NCI-H146 (cell line): ENCODE measurements at regions not wholly inside any gene's neighbourhood (a gene's known extent, or its start where the extent isn't known, plus 50 kb on each side); places are given as distances from the start of the nearest gene placed in this dataset.

Experiments
- DNase-seq: peaks from one replicate; lab custom pipeline; 2025; lab: John Stamatoyannopoulos, UW

DNA sequence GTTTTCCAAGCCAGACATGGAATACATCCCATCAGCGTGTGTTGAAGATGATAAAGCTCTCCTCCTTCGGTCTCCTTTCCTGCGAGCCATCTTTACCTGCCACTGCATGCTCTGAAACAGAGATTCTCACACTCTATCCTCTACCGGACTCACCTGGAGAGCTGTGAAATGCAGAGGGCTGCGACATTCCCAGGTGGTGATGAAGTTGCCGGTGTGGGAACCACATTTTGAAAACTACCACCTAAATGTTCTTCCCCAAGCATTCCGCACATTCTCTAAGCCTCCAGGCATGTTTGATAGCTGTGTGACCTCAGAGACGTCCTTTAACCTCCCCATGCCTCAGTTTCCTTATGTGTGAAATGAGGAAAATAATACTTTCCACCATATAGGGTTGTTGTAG is 226.2 kb upstream of the RAB6C start:
- DNase-seq: no peak

DNA sequence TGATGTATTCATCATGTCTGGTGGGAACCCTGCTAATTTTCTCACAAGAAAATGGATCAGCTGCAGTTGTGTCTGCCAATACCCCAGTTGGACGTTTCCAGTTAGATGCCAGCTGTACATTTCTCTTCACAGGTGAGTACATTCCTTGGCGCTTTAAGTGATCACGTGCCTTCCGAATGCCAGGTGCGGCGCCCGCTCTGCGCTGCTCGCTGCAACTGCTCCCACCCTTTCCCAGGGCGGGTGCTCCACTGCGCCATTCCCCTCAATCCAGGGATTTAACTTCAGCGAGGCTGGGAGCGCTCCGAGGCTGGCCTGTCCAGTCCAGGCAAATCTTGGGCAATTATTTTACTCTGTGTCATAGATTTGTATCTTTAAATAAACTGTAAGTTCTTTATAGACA is 225.0 kb upstream of the RAB6C start:
- DNase-seq: no peak

DNA sequence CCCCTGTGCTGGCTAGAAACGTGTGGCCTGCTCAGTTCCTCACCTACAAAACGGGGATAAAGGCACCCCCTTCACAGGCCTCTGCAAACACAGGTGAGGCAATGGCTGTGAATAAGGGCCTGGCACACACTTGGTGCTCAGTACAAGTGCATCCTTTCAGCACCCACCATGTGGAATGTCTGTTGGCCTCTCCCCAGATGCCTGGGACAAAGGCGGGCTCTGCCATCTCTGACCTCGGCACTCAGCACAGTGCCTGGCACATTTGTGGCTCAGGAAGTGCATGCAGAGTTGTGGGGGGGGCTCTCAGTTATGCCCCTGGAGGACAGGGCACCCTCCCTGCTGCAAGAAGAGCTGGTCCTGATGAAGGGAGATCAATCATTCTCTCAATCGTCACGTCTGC is 224.6 kb upstream of the RAB6C start:
- no peak for DNase-seq

DNA sequence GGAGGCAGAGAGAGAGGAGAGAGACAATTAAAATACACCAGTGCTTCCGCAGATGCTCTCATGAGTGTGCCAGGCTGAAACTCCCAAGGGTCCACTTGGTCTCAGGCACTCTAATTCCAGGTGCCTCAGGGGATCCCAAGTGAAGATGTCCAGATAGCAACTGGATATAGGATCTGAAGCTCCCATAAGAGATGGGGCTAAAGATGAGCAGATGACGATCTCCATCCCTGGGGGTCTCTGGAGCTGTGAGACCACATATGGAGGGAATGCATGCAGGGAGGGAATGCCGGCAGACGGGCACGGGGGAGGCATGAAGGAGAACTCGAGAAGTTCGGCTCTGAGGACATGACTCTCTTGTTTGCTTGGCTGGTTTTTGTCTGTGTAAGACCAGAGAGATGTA is 223.7 kb upstream of the RAB6C start:
- no peak for DNase-seq

DNA sequence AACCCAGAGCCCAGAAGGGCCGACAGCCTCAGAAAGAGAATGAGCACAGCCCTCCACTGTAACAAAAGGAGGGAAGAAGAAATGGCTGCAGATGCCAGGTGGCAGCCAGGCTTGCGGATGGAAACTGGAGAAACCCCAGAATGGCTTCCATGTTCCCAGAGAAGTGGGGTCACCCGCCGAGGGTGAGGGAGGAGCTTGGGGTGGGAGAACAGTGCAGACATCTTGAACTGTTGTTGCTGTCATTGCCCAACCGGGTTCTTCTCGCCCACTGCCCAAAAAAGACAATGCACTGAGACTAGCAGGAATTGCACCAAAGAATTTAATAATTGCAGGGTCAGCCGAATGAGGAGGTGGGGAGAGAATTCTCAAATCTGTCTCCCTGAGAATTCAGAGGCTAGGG is 223.2 kb upstream of the RAB6C start:
- DNase-seq: no peak

DNA sequence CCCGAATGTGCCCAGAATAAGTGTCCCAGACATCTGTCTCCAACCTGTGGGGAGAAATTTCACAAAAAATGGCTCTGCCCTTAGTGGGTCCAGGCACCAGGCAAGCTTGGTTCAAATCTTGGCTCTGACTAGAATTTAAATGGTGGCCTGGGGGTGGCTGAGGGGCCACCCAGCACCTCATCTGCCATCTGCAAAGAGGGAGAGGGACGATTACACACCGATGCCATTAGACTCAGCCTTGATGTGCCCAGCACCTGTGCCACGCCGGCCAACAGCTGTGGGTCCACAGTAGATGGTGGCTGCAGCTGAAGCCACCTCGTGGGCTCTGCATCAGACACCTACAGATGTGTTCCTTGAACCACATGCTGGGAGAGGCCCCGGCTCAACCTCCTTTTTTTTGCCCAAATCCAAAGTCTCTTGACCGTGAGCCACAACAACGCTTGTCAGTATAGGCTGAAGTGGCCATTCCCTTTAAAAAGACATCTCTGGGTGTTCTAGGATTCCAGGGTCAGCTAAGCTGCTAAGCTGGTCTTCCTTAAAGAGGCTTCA is 222.0 kb upstream of the RAB6C start:
- DNase-seq: no peak

DNA sequence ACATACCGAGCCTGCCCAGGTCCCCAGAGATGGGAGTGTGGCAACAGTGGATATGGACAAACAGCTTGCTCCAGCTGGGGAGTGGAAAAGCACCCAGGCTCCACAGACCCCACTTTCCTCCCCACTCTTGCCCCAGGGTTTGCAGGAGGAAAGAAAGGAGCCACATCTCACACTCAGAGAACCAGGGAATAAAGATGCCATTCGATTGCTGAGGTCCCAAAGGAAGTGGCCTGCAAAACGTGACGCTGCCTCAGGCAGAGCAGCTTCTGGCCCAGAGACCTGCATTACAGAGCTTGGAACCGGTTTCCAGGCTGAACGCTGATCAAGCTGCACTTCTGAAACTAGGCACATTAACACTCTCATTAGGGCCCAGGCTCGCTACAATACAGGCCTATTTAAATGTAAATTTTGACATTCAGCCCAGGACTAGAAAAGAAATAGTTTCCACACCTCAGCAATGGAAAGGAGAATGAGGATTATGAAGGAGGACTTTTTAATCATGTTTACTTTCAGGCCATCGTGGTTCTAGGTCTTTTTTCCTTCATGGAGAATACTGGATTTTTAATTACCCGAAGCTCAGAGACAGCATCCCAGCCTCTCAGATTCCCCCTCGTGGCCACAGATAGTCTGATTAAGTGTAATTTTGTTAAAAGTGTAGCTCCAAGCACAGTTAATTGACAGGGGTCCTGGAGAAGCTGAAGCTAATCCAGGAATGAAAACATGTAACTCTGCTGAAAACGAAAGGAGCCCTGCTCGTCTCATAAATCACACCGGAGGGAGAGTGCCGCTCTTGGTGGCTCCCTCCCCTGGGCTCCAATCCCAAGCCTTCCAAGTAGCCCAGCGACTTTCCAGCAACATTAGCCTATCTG is 221.3 kb upstream of the RAB6C start:
- DNase-seq: no peak

DNA sequence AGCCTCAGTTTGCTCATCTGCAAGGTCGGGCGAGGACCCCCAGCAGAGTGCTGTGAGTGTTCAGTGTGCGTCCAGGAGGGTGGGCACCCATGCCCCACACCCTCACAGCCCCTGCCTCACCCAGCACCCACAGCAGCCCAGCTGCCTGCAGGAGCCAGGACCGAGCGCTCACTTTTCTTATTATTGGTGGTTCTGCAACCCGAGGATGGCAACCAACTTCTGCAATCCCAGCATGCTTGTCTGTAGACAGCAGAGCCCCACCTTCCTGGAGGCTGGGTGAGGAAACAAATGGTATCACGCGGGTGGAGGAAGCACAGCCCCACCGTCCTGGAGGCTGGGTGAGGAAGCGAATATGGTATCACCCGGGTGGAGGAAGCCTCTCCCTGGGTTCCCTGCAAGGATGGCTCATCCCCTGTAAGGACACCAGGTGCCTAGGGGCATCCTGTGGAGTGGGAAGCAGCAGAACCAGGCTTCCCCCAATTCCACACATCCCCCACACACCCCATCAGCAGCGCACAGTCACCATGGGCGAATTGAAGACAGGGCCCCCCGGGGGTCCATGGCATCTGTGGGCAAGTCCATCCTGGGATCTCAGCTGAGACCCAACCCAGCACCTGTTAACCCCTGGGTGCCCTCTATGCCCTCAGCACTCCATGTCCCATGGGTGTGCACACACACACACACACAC is 220.5 kb upstream of the RAB6C start:
- DNase-seq: no peak

DNA sequence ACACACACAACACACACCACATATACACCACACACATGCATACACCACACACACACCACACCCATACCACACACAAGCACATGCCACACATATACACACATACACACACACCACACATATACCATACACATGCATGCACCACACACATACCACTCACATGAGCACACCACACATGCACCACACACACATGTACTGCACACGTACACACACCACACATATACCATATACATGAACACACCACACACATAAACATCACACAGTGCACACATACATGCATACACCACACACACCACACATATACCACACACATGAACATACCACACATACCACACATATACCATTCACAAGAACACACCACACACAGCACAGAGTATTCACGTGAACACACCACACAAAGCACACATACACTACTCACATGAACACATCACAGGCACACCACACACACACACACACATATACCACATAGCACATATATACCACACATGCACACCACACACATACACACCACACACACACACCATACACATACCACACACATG is 219.9 kb upstream of the RAB6C start:
- DNase-seq: no peak

DNA sequence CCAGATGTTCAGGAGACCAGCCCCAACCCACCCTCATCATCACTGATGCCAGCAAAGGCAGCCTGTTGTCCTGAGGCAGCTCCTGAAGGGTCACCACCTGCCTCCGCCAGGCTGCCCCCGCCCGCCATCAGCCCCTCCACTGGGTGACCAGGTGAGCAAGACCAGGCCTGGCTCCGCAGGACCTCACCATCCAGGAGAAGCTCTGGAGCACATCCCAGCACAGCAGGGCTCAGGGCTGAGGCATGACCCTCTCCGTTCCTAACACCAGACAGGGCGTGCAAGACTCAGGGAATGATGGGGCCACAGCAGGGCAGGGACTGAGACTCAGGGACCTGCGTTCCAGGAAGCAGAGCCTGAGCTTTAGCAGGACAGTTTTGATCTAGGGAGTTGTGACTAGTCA is 218.8 kb upstream of the RAB6C start:
- DNase-seq: no peak

DNA sequence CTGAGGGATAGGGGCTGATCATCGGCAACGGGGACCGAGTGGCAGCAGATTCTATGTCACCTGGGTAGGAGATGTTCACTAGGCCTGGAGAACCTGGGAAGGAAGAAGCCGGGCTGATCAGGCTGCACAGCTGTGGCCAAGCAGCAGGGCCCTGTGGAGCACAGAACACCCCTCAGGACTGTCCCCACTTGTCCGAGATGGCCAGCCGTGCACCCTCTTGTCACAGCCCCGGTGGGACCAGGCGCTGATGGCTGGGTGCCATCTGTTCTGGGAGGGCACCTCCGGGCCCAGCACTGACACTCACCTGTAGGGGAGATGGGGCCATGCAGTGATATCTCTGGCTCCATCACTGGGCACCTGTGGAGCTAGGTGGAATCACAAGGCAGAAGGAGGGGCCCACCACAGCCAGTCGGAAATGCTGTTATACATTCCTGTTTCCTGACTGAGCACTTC is 217.9 kb upstream of the RAB6C start:
- DNase-seq: no peak

DNA sequence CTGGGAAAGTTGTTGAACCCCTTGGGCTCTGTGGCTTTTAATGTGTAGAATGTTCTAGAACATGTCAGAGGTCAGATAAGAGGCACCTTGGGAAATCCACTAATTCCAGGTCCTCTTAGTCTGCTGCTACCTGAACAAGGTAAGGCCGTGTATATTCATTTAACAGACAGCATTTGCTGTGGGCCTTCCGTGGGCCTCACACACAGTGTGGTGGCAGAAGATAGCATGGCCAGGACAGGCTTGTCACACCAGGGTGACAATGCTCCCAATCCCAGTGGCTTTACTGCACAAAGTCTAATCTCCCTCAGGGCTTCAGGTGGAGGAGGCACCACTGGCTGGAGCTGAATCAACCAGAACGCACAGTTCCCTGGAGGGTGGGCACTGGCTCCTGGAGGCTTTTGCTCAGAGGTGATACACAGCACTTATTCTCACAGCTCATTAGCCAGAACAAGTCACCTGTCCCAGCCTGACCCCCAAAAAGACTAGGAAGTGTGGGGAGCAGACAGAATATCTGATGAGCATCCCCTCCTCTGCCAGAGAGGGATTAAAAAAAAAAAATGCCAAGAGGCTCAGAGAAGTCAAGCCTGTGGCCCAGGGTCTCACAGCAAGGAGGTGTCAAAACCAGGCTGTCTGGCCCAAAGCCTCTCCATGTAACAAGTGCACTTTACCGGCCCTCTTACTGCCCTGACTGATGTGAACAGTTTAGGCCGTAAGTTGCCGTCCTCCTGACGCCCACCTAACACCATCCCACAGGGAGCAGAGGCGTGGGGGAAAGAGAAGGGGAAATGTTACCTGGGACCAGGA is 216.9 kb upstream of the RAB6C start:
- no peak for DNase-seq

DNA sequence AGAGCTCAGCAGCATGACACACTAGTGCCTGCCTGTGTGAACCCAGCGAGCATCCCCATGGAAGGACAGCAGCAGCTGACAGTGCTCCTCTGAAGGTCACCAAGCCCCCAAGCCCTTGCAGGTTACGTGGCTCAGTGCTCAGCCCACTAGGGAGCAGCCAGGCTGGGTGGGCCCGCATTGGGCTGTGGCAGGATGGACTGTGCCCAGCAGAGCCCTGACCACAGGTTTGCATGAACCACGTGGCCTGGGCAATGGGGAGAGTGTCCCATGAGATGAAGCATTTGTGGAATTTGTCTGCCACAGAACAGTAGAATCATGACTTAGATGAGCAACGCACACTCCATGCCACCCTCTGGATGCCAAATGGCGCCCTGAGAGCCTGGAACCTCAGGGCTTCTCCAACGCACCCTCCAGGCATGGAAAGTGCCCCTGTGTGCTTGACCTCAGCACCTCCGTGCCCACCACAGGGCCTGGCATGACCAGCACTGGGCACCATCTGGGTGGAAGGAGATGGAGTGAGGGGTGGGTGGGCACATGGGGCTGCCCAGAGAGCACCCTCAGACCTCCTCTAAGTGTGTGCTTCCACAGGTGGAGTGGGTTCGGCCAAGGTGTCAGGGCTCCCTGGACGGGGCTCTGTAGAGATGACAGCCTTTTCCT is 216.1 kb upstream of the RAB6C start:
- no peak for DNase-seq

DNA sequence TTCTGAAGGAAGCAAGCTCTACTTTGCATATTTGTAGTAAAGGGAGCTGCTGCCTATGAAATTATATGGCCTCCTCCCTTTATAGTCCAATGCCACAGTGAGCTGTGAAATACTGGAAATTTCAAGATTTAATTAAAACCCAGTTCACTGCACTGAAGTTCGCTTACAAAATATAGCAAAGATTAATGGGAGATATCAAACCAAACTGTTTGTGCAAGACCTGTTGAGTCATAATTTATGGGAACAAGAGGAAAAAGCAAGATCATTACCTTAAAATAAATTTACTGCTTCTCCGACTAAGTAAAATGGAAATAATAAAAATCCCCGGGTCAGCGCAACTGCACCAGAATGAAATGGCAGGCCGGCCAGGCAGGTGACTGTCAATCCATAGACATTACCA is 215.5 kb upstream of the RAB6C start:
- DNase-seq: no peak

DNA sequence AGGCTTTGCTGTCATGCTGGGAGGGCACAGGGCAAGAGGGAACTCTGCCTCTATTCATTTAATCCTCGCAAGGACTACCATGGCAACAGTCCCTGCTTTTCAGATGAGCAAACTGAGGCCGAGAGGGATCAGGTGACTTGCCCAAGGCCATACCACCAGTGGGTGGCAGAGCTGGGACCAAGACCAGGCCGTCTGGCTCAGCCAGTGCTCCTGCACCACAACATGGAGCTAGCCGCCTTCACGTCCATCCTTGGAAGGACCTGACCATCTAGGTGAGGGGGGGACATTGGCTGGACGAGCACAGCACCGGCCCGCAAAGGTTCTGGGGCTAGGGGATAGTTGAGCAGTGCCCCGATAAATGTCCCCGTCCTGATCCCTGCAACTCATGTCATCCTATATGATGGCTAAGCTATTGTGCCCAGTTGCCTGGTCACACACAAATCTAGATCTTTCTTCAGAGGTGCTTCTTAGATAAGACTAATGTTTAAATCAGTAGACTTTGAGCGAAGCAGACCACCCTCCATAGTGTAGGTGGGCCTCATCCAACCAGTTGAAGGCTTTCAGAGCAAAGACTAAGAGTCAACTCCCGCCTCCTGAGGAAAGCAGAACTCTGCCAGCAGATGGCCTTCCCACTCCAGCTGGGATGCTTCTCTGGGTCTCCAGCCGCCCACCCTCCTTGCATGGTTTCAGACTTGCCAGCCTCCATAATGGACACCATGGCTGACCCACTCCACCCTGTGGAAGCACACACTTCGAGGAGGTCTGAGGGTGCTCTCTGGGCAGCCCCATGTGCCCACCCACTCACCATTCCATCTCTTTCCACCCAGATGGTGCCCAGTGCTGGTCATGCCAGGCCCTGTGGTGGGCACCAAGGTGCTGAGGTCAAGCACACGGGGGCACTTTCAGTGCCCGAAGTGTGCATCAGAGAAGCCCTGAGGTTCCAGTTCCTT is 214.8 kb upstream of the RAB6C start:
- no peak for DNase-seq

DNA sequence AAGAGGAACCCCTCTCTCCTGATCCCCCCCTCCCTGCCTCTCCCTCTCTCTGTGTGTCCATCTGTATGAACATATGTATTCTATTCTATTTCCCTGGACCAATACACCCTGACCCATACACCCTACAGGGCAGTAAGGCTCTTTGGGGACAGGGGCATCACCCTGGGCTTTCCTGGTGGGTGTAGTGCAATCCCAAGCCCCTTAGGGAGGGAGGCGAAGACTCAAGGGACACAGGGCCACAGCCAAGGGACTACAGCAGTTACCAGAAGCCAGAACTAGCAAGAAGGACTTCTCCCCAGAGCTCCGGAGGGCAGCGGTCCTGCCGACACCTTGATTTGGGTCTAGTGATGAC is 214.2 kb upstream of the RAB6C start:
- DNase-seq: no peak

DNA sequence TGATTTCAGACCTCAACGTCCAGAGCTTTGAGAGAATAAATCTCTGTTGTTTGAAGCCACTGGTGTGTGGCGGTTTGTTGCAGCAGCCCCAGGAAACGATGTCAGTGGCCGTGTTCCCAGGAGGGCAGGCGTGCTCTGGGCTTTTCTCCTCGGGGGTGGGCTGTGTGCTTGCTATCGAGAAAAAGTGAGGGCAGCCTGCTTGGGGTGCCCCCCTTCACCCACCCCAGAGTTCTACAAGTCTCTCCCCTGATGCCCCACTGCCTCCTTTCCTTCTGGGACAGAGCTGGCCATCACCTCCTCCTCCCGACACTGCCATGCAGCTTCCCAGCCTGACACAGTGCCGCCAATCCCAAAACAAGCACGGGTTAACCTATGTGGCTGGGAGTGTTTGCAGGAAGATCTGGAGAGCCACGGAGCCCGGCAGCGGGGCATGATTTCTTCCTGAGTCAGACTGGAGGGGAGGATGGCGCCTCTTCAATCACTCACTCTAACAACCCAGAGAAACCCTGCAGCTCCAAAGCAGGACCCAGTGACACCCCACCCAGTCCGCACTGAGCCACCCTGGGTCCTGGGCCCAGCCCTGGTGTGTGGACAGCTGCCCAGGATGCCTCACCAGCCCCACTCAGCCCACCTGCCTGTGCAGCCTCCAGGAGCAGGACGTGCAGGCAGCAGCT is 213.7 kb upstream of the RAB6C start:
- DNase-seq: no peak

DNA sequence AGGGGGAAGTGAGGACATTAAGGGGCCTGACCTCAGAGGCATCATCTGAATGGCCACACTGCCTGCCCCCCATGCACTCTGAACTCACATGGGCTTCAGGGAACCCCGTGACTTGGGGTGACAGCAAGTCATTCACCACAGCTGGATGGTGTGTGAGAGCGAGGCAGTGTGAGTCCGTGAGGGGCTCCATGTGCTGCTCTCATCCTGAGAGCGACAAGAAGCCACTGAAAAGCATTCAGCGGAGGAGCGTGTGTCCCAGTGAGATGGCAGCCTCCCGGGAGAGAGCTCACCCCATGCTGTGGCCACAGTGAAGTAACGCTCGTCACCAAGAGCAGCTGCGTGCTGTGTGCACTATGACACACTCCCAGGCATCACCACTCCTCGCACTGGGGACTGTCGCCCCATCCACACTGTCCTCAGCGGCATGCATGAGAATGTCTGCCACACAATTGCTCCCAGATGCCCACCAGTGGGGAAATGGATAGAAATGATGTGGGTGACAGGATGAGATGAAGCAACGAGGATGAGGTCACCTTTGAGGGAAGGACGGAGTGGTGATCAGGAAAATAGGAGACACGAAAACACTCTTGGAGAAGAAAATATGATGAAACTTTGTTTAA is 213.0 kb upstream of the RAB6C start:
- DNase-seq: no peak

DNA sequence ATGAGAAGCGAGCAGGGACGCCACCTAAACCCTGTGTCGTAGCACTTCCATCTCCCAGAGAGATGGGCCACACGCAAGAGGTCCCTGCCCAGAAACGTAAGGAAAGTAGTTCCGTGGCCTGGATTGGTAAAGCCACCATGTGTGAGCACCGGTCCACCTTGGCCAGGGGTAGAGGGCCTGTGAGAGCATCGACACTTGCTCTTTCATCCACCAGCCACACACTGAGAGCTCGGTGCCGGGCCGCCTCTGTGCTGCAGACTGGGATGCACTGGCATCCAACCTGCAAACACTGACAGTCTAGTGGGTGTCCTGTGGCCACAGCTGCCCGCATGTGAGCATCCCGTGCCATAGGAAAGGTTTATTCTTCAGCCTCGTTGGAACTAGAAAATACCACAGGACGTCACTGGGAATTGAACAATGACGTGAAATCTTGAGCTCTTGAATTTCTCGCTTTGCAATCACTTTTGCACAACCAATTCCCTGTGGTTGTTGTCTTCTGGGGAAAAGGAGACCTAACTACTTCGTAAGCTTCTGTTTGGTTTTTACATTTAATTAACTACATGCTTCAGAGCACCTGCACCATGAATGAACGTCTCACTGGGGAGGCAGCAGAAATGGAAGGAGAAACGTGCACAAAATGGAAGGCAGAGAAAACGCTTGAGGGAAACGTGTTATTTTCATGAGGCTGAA is 212.0 kb upstream of the RAB6C start:
- DNase-seq: no peak
